ENCODE measurements at regions not wholly inside any gene's neighbourhood (a gene's known extent, or its start where the extent isn't known, plus 50 kb on each side); places are given as distances from the start of the nearest gene placed in this dataset.

DNA sequence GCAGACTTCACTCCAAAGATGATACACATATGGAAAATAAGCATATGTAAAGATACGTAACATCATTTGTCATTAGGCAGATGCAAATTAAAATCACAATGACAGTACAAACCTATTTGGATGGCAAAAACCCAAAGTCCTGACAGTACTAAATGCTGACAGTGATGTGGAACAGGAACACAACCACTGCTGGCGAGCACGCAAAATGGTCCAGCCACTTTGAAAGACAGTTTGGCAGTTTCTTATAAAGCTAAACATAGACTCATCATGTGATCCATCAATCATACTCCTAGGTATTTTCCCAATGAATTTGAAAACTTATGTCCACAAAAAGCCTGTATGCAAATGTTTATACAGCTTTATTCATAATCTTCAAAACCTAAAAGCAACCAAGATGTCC, 200.7 kb downstream of the RAMP3 start:
- no peak for DNase-seq (ENCODE audit: low spot score)

DNA sequence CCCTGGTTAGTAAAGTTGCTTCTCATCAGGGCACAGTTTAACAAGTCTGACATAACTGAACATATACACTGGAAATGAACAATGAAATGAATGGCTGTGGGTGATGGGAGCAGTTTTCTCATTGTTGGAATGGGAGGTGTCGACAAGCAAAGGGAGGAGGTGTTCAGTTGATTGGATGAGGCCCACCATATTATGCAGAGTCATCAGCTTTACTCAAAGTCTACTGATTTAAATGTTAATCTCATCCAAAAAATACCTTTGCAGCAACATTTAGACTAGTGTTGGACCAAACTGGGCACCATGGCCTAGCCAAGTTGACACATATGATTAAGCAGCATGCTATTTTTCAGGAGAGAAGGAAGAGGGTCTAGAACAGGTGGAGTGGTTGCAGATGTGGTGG, 201.7 kb downstream of the RAMP3 start:
- no peak for DNase-seq (ENCODE audit: low spot score)

DNA sequence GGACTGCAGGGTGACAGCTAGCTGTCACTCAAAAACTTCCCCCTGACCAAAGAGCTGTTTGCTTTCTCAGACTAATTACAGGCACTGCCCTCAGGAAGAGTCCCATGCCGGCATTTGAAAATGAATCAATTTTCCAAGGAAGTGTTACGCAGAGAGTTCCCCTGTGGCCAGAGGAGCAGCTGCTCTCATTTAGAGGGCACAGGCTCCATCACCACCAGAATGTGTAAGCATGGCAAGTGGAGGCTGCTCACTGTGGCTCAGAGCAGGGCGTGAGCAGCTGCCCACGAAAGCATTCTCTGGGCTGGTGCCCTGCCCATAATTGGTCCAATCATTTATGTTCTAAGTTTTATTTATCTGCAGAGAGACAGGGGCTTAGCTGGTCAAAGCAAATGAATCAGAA, 202.2 kb downstream of the RAMP3 start:
- DNase-seq (ENCODE audit: low spot score), result no peak

DNA sequence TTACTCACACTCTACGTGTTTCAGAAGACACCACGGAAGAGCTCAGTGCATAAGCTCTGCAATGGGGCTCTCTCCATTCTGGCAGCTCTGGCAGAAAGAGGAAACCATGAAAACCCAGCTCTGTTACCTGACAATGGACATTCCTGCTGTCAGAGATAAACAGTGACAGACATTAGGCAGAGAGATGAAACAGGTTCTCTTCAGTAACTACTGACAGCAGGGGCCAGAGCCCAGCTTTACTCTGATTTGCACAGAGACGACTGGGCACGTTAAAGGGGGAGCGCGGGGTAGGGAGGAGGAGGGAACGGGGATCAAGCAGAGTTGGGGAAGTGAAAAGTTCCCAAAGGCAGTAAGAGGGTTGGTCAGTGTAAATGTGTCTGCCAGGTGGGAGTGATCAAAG, 206.1 kb downstream of the RAMP3 start:
- DNase-seq (ENCODE audit: low spot score), result no peak

DNA sequence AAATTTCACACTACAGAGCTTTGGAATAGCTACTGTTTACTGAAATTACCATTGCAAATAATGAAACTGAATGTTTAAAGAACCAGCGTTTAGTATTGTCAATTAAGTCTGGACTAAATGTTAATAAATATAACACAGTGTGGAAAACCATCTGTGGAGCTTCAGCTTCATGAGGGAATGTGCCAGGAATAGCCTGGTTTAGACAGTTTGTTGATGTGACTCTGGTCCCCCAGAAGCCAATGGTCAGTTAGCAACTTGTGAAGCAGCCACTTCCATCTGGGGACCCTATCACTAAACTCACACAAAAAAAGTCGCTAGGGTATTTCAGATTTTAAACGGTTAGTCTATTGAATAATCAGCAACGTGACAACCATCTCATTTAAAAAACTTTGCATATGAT, 207.8 kb downstream of the RAMP3 start:
- no peak for DNase-seq (ENCODE audit: low spot score)

DNA sequence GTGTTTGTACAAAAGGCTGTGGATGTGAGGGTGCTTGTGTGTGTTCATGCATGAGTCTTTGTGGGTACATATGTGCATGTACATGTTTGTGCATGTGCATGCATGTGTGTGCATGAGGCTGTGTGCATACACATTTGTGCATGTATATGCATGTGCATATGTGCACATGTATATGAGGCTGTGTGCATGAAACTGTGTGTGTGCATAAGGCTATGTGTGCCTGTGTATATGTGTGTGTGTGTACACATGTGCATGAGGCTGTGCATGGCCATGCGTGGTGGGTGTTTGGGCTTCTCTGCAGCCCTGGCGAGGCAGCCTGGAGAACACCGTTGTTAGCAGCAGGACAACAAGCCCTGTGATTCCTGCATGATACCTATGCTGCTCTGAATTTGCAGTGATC, 207.7 kb upstream of the ADCY1 start:
- DNase-seq (ENCODE audit: low spot score), result no peak

DNA sequence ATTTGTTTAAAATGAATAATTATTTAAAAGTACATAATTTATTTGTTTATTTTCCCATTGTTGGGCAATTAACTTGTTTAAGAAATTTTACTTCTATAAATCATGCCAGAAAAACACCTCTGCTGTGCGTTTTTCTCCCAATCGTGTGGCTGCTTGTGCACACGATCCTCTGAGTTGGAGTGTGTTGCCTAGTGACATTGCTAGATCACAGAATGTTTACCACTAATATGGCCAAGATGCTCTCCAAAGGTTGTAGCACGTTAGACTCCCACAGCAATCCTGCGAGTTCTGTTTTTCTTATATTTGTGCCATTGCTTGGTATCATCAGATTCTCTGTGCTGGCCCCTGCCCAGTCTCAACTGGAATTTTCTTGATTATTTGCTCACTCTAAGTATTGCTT, 207.1 kb upstream of the ADCY1 start:
- DNase-seq (ENCODE audit: low spot score), result no peak

DNA sequence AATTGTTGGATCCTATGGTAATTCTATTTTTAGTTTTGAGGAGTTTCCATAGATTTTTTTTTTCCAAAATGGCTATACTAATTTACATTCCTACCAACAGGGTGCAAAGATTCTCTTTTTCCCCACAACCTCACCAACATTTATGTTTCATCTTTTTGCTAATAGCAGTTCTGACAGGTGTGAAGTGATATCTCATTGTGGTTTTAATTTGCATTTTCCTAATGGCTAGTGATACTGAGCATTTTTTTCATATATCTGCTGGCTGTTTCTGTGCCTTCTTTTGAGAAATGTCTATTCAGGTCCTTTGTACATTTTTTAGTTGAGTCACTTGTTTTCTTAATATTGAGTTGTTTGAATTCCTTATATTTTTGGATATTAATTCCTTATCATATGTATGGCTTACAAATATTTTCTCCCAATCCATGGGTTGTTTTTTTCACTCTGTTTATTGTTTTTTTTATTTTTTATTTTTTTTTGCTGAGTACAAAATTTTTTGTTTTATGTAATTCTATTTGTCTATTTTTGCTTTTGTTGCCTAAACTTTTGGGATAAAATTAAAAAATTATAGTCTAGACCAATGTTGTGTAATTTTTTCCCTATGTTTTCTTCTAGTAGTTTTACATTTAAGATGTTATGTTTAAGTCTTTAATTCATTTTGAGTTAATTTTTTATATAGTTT, 205.9 kb upstream of the ADCY1 start:
- no peak for DNase-seq (ENCODE audit: low spot score)

DNA sequence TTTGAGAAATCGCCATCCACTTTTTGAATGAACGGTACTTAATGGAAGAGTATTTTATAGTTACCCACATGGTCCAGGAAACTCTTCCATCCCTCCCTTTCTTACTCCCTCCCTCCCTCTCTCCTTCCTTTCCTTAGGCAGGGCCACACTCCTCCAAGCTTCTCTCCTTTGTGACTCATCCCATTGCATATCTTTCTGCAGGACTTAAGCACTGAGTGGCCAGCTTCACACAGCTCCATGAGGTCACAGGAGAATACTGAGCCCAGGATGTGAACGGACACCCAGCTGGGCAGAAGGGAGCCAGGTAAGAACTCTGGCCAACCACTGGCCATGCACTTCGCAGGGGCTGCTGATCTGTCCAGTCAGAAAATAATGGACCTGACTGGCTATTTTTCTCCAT, 189.7 kb upstream of the ADCY1 start:
- DNase-seq (ENCODE audit: low spot score), result no peak

DNA sequence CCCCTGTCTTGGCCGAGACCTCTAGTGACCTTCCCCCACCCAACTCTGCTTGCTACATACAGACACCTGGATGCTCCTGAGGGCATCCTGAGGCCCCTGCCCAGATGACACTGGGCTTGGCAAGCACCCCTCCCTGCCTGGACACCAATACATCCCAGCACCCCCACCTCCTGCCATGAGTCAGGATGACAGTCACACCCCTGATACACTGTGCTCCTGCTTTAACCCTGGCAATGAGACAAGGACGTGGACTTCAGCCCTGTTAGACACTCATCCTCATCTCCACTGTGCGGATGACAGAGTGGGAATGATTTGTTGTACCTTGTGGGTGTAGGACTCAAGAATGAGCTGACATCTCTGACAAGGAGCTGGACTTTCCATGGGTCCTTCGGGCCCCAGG, 186.3 kb upstream of the ADCY1 start:
- no peak for DNase-seq (ENCODE audit: low spot score)

DNA sequence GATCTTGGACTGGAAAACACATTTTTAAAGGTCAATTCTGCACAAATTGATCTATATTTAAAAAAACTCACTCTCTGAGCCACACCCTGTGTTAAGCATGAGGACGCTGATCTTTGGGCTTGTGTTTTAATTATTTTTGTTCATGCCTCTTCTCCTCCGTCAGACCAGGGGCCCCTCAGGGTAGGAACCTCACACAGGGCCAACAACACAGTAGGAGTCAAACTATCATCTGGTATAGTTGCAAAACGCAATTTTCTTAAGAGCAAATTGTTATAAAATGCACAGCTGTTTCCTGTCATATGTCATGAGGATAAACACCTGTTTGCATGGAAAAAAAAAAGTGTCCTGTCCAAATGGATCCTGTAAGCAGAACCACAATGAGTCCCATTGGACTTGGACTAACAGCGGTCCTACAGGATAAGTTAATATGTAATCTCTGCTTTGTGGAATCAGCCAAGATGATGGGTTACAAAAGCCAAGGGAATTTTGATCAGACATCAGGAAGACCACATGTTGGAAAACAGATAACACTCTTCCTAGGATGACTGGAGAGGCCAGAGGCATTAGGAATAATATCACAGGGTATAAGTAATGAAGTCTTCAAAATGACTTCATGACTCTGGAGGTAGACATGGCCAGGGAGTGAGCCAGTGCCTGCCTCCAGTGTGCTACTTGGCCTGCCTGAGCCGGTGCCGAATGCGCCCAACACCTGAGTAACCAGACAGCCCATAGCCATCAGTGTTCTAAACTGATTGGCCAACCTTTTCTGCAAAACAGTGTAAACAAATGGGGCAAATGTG, 184.9 kb upstream of the ADCY1 start:
- DNase-seq (ENCODE audit: low spot score), result no peak

DNA sequence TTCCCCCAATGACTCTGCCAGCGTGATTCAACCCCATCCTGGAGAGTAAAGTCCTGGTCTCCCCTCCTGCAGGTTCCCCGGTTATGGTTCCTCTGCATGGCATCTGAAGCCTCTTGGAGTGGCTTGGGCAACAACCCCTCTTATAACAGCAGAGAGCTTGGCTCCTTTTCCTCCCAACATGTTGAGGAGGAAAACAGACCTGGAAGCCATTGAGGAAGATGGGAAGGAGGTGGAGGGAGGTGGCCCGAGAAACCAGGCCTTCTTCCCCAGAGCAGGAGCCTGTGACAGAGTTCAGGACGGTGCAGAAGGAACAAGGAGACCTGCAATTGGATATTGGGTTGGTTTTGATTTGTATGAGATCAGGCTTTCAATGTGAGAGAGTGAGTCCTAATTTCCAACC, 184.0 kb upstream of the ADCY1 start:
- DNase-seq (ENCODE audit: low spot score), result no peak

DNA sequence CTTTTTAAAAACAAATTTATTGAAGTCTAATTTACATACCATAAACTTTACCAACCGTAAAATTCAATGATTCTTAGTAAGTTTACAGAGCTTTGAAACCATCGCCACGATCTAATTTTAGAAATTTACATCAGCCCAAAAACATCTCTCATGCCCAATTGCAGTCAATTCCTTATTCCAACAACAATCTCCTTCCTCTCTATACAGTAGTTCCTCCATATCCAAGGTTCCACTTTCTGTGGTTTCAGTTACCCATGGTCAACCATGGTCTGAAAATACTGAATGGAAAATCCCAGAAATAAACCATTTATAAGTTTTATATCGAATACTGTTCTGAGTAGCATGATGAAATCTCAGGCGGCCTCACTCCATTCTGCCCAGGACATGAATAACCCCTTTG, 183.4 kb upstream of the ADCY1 start:
- no peak for DNase-seq (ENCODE audit: low spot score)

DNA sequence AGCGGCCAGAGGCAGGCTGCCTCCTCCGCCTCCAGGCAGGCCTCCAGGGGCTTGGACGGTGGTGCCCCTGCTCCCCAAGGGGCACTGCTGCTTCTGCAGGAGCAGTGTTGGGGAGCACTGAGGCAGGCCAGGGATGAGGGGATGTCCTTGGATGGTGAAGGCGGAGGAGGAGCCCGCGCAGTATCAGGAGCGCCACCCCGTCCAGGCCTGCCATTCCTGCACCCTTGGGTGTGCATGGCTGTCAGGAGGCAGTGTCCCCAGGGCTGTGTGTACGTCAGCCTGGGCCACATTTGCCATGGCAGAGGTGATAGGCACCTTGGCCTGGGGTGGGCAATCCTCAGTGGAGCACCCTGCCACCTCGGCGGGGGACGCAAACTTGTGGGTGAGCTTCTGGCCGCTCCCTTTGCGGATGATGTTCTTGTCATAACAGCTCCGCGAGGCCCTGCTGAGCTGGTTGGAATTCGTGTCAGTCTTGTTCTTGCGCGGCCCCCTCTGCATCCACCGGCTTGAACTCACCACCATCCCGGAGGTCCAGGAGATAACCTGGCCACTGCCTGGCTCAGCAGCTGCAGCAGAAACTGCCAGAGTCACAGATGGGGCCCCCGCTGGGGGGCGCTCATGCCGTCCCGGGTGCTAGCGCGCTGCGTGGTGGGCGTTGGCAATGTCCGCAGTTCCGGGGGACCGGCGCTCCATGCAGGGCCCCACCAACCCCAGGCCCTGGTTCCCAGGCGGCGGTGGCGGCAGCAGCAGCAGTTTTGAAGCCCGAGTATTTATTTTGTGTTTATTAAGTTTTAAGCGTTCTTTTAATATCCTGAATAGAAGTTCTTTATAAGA, 182.3 kb upstream of the ADCY1 start:
- DNase-seq (ENCODE audit: low spot score), result no peak

DNA sequence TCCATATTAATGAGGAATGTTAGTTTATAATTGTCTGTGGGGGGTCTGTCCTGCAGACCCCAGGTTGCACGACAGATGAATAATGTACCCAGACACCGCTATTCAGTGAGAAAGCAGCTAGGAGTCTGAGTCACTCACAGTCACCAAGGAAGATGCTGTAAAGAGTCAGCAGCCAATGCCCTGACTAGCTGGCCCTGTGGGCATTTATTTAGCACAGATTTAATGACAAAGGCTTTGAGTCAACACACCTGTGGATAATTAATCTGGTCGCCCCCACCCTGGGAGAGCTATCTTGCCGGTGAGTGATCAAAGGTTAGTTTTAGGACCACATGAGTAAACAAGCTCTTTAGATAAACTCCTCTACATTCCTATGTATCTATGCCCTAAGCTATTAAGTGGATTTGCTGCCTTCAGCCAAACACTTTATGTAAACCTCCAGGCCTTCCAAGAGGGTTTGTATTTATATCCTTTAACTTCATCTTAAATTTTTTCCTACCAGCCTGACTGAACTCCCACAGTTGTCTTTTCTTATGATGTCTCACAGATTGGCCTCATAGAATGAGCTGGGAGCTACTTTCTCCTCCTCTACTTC, 180.0 kb upstream of the ADCY1 start:
- no peak for DNase-seq (ENCODE audit: low spot score)

DNA sequence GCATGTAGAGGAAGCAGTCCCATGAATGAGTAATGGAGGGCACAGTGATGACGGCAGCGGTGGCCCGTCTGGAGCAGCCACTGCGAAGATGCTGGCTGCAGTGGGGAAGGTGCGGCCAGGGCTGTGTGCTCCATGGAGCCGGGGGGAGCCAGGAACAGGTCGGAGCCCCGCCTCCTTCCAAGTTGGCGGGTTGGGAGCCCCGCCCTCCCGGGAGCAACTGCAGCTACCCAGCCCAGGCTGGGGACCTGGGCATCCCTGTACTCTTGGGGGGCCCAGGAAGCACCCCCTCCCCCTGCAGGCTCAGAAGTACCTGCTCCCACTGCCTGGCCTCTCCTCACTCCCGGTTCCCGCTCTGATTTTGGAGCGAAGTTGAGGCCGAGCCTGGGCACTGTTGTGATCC, 175.1 kb upstream of the ADCY1 start:
- DNase-seq (ENCODE audit: low spot score), result no peak

DNA sequence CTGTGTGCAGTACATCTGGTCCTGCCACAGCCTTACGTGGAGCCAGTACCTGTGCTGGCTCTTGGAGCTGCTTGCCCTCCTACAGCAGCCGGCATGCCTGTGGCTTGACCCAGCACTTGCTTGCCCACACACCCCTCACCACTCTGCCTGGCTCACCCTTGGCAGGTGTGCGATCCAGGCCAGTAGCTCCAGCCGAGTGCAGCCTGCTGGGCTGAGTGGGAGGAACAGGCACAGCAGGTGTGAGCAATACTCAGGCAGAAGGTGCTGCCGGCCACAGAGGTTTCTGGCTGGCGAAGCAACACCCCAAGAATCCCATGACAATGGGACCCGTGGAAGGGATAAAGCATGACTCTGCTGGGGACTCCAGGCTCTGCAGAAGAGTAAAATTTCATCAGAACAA, 173.5 kb upstream of the ADCY1 start:
- no peak for DNase-seq (ENCODE audit: low spot score)

DNA sequence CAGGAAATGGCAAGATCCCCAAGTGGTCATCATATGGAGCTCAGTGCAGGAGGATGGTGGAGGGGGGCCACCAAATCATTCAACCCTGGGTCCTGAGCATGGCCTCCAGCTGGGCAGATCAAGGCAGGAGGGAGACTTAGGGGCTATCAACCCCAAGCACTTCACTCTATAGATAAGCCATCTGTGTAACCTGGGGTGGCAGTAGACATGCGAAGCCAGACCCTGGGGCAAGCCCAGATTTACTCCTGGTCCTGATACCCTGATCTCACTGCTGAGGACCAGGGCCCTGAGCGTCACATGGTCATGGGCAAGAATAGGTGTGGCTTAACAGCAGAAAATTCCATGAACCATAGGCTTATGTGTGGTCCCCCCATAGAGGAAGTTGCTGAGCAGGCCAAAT, 173.0 kb upstream of the ADCY1 start:
- no peak for DNase-seq (ENCODE audit: low spot score)

DNA sequence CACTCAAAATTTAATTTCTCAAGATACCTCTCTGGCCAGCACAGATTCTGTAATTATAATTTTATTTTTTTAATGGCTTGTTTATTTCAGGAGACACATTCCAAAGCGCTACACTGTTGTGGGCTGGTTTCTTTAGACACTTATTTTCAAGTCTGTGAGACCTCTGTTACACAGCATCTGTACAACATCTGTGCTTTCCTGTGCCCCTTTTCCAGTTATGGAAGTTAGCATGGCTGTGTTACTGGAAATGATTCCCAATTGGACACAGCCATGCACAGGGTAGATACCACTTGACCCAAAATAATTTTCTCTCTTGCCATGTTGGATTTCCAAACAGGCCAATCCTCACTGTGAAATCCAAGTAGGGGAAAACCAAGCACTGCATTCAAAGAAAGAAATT, 172.3 kb upstream of the ADCY1 start:
- DNase-seq (ENCODE audit: low spot score), result no peak

DNA sequence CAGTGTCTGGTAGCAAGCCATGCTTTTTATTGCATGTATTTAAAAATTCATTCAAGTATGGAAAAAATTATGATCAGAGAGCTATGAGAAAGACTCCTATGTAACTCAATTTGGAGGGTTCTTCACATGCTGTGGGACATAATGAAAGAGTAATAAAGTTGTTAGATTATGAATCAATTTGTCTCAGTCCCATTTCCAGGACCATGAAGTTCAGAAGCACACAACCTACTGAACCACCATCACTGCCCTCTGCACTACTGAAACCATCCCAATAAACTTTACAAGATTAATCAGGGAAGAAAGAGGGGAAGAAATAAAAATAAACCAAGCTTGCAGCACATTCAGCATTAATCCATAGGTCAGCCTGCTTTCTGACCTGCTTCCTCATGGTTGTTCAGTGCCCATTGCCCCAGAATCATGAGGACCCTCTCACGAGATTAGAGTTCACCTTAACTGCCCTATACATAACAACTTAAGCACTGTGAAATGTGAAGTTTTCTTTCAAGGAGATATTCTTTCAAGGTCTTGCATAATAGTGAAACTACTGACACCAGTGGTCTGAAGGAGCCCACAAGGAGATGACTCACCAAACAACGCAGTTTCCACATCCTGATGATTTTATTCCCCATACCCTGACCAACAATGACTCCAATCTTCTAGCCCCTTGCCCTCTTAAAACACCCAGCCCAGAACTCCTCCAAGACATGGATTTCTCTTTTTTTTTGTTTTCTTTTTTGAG, 171.5 kb upstream of the ADCY1 start:
- no peak for DNase-seq (ENCODE audit: low spot score)

DNA sequence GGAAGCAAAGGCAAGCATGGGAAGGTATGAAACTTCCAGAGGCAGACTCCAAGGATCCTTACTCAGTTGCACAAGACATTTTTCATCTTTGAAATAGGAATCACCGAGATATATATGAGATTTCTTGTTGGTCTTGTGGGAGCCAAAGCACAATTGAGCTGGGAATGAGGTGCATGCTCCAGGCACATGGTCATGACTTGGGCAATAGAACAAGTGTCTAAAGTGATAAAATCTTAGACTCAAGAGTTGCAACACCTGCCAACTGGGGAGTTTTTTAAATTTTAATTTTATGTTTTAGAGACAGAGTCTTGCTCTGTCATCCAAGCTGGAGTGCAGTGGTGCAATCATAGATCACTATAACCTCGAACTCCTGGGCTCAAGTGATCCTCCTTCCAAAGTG, 169.5 kb upstream of the ADCY1 start:
- DNase-seq (ENCODE audit: low spot score), result no peak

Data from HuH-7.5 (cell line).